SK-MEL-5 (cell line): ENCODE measurements at regions not wholly inside any gene's neighbourhood (a gene's known extent, or its start where the extent isn't known, plus 50 kb on each side); places are given as distances from the start of the nearest gene placed in this dataset.

Experiments
- DNase-seq: peaks from one replicate; pipeline ENCODE4 v3.0.0-alpha.2; 2016; ENCODE audit warnings: low read depth, low spot score
- in situ Hi-C: cut with HindIII; loops from 2 replicates; pipeline ENCODE4 v1.10.0; 2016; ENCODE audit warnings: low sequenced_read_pairs, high pct_unique_total_duplicates, low pct_unique_long_range_greater_than_20kb

DNA sequence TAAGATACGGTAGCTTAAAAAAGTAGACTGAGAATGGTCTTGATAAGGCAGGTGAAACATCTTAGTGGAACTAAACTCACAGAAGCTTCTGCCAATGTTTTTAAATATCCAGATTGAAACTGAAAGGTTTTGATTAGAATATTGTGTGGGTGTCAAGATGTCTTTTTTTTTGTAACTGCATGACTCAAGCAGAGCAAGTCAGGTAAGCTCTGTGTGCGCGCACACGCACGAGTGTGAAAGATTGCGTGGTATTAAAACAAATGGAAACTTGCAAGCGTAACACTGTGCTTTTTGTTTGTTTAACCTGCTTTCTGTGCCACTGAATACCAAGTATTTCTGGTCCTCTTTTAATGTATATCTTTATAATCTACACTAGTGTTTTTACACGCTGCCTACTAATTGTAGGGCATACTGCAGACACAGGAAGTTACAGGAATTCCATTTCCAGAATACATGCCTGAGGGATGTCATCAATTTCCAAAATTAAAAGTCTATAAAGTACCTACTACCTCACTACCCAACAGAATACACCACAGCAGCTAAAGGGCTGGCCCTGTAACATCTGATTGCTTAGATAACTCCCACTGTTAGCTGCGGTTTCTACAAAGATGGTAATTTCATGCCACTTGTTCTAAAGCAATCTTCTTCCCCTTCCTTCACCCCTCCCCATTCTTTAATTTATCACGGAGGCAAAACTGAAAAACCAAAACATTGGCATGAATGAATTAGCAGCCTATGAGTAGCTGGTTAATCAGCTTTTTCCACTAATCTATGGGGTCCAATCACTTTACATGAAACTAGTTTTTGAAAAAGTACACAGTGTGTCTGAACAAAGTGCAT, 472.8 kb downstream of the SHQ1 start:
- in situ Hi-C loops = no loop called here
- no peak for DNase-seq

DNA sequence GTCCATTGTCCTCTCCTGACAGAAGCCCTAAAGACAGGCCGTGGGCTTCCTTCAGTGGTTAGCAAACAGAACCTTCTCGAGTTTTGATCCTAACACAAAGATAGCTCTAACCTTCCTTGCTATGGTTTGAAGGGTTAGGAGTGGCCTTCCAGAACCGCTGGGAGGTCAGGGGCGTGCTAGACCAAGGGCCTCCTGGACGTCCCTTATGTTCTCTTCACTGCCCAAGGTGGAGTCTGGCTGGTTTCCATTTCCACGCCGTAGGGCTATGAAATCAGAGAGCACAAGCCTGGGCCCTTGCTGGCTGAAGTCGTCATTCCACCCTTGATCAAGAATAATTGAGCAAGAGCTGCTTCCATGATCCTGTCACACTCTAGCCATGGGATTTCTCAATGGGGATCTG, 475.1 kb downstream of the SHQ1 start:
- in situ Hi-C loops = no loop called here
- no peak for DNase-seq

DNA sequence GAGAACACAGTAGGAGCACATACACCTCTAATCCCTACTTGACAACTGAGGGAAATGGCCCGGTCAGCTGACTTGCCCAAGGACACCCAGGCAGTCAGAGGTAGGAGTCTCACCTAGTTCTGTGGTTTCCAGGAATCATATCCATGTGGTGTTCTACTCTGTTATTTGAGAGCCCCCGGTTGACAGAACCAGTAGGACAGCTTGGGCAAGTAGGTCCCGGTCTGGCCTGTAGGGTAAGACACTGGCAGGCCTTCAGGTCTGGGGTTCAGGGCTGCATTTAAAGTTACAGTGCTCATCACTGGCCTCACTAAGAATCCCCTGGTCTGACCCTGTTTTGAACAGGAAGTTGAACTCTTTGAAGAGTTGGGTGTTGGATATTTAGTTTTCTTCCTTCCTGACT, 476.1 kb downstream of the SHQ1 start:
- no peak for DNase-seq
- in situ Hi-C loops = no loop called here

DNA sequence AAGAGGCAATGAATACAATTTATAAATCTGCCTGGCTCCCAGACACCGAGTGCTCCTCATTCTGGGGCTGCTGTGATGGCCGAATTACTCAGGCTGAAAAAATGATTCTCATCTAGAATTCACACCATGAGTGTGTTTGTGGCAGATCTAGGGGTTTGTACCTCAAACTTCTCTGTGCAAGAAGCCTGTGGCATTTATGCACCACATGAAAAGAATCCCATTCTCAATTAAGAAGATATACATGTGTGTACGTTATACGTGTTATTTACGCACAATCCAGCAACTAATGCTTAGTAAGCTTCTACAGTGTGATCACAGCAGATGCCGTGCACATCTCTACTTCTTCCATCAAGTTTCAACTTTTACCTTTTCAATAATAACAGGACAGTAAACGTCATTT, 476.8 kb downstream of the SHQ1 start:
- in situ Hi-C loops = no loop called here
- no peak for DNase-seq

DNA sequence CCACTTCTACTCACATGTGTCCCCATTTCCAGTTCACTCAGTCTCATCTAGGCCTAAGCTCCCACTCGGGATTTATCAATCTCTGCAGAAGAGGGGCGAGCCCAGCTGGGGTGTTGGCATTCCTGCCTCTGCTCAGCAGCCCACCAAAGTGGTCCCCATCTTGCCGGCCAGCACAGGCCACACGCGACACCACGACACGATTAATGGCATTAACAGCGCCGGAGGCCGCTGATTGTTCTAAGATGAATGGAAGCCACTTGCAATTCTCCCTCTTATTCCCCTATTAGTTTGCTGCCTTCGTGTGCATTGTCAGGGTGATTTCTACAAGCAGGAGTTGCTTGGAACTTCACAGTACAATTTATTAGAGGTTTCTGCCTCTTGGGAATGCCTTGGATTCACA, 477.3 kb downstream of the SHQ1 start:
- no peak for DNase-seq
- in situ Hi-C loops = no loop called here

DNA sequence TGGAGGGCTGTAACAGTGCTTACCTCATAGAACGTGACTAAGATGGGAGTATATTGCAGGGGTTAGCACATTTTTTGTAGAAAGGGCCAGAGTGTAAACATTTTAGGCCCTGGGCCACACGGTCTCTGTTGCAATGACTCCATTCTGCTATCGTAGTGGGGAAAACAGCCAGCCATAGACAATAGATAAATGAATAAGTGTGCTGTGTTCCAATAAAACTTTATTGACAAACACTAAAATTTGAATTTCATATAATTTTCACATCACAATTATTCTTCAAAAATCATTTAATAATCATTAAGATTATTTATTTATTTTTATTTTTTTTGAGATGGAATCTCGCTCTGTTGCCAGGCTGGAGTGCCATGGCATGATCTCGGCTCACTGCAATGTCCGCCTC, 478.6 kb downstream of the SHQ1 start:
- no peak for DNase-seq
- in situ Hi-C loops = no loop called here

DNA sequence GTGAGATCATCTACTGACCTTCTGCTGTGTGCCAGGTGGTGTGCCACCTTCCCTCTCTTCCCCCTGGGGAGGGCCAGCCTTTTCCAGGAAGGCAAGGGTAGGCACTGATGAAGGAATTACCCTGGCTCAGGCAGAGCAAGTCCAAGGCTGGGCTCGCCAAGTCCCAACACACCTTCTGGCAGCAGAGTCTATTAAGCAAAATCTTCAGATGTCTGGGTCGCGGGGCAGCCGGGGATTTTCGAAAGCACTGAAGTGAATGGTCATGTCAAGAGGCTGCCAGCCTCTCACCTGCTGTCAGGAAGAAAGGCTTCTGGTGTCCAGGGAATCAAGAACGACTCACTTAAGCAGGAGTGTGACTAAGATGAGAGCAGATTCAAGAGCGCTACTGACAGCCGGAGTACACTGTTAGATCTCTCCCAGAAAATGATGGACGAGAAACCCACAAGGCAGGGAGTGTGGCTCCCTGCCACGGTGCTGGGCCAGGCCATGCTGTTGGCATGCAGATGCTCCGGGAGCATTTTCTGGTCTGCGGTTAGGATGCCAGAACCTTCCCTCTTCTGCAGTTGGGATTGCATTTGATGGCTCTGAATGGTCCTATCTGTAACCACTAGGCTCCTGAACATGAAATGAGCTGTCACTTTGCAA, 479.8 kb downstream of the SHQ1 start:
- in situ Hi-C loops = no loop called here
- no peak for DNase-seq

DNA sequence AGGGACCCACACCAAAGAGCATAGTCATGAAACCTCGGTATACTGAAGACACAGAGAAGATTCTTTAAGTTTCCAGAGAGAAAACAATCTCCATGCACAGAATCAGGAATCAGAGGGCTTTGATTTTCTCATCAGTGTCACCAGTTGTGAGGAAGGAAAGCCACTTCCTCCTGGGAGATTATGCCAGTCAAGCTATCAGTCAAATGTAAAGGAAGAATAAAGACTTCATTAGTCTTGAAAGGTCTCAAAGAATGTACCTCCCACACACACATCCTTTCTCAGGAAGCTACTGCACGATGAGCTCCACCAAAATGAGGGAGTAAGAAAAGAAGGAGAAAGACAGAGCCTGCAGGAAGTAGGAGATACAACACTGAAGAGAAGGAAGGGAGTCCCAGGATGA, 486.3 kb downstream of the SHQ1 start:
- peak; percentile 16 for DNase-seq
- in situ Hi-C loops = no loop called here

DNA sequence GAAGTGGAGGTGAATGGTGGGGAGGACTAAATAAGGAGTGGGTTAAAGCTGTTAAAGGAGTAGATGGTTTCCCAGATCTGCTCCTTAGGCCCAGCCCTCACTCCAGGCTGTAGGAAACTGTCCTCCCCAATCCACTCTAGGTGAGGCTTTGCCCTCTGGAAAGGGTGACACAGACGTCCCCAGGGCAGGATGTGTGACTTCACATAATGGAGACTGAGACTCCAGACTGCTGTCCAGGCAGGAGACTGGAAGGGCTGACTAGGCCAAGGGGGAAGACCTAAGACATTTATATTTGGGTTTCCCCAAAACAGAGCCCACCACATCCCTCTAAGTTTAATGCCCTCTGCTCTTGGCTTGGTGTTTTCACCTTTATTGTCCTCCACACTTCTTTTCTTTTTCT, 488.5 kb downstream of the SHQ1 start:
- in situ Hi-C loops = no loop called here
- no peak for DNase-seq

DNA sequence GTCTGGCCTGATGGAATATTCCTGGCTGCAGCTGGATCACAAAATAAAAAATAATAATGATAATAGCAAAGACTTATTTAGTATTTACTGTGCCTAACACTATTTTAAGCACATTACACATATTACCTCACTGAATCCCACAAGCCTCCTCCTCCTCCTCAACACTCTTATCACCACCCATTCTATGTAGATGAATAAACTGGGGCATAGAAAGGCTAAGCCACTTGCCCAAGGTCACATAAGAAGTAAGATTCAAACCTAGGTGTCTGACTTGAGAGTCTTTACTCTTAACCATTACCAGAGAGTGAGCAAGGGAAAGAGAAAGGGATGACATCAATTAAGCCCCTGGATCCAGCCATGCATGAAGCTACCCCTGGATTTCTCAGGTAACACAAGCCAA, 493.1 kb downstream of the SHQ1 start:
- in situ Hi-C loops = no loop called here

DNA sequence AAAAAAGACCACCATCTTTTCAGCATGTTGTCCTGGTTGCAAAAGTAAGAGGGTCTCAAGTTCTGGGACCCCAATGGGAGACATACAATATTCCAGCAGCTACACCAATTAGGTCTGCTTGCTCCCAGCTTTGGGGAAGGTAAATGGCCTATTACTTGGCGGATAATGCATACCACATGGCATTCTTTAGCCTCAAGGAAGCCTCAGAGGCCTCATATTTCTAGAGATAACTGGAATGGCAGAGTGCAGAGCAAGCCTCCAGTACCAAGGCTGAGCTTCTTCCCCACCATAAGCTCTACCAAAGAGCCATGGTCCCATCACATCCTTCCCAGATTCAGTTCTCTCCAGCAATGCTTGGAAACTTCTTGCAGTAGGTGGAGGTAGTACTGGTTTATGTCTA, 493.8 kb downstream of the SHQ1 start:
- in situ Hi-C loops = no loop called here
- no peak for DNase-seq

More for the DNA sequence above, 493.1 kb downstream of the SHQ1 start:
- DNase-seq = no peak

DNA sequence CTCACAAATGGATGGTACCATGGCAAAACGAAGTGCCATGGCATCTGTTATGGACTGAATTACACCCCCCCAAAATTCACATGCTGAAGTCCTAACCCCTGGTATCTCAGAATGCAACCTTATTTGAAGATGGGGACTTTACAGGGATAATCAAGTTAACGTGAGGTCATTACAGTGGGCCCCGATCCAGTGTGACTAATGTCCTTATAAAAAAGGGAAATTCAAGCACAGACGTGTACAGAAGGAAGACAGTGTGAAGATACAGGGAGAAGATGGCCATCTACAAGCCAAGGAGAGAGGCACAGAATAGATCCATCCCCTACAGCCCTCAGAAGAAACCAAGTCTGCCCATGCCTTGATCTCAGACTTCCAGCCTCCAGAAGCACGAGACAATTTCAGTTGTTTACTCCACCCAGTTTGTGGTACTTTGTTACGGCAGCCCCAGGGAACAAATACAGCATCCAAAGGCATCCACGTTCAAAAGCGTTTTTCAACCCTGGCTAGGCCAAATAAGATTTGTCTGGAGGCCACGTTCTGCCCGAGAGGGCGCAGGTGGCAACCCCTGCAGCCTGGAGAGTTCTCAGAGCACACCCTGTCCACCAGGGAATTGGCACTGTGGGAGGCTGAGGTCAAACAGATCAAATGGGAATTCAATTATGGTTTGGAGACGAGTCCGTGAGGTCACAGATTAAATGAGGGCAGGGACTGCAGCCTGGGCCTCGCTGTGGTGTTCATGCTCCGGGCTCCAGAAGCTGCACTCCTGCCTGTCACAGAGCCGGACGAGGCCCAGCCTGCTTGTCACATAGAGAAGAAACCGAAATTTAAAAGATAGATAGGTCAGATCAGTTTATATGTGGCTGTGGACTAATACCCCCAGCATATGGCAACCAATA, 494.8 kb downstream of the SHQ1 start:
- DNase-seq = no peak
- in situ Hi-C loops = no loop called here

DNA sequence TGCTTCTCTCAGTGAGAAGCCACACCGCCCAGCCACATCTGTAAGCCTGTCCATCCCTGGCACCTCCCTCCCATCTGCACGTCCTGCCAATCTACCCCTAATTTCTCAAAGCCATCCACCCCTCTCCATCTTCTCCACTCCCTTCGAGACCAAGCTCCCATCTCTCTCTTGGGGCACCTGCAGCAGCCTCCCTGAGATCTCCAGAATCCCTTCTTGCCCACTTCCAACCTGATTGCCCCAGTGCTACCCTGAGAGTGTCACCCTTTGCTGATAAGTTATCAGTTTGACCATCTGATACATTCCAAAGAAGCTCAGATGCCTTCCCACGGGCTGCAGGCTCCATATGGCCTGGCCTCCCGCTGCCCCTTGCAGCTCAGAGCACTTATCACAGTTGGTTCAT, 496.1 kb downstream of the SHQ1 start:
- in situ Hi-C loops = no loop called here
- DNase-seq = no peak

DNA sequence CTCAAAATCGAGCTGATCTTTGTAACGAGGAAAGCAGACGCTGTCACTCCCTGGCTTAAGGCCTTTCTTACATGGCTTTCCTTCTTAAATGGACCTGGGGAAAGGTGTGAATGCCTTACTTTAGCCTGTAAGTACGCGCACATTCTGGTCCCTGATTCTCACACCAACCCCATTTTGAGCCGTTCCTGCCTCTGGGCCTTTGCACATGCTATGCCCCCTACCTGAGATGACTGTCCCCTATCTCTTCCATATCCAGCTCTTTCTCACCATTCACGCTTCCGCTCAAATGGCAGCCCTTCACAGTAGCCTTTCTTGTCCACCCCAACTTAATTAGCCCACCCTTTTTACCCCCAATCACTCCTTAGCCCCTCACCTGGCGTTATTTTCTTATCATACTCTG, 496.7 kb downstream of the SHQ1 start:
- in situ Hi-C loops = no loop called here
- no peak for DNase-seq

DNA sequence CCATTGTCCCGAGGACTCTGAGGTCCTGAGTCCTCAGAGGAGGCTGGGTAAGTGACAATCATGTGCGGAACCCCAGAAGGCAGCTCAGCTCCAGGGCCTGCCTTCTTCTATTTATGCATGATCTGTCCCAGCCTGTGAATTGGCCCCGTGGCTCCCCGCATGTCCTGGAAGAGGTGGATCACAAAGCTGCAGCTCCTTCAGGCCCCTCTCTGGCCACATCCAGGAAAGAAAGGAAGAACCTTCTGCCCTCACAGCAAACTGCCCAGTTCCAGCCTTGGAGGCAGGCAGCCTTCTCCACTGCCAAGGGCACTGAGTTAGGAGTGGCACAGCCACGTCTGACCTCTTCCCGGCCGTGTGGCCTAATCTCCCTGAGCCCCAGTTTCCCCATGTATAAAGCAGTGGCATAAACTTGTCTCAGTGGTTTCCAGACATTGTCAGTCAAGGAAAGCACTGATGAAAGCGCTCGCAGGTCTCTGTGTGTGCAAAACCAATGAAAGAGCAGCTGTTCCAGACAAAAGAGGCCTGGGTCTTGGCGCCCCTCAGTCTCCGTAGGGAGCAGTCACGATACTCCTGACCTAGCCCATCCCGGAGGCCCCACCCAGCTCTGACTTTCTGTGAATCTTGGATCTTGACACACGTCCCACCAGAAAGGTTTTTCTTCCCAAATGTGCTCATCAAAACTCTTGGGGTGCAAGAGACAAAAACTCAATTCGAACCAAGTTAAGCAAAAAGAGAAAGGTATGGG, 497.3 kb downstream of the SHQ1 start:
- no peak for DNase-seq
- in situ Hi-C loops = no loop called here

DNA sequence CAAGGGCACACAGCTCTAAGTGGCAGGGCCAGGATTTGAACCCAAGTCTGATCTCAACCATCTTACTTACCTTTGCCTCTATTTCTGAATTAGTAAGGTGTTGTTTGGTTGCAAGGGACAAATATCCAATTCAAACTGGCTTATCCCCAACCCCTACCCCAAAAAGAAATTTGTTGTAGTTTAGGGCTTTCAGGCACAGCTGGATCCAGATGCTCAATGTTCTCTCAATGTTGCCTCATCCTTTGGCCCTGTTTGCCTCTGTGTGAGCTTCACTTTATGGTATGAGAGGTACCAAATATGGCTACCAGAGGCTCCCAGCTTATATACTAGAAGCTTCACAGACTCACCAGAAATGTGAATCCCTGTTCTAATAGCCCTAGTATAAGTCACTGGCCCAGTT, 499.9 kb downstream of the SHQ1 start:
- in situ Hi-C loops = no loop called here
- no peak for DNase-seq

DNA sequence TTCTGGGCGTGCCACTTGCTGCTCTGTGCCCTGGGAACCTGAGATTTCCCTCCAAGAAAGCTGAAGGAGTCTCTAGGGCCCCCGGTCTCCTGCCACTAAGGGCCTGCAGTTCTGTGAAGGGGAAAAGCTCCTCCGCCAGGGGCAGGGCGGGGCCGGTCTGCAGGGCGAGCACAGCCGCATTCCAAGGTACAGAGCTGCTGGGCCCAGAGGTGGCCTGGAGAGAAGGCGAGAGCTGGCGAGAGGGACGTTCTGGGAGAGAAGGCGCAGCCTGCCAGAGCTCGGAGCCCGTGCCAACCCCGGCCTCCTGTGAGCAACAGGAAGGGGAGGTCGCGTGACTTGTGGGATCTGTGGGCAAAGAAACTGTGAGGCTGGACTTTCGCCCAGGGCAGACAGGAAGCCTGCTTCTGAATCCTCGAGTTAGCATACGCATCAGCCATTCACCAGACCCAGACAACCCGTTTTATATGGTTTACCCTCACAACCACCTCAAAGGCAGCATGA, 500.4 kb downstream of the SHQ1 start:
- peak; percentile 82 for DNase-seq
- in situ Hi-C loops = no loop called here

DNA sequence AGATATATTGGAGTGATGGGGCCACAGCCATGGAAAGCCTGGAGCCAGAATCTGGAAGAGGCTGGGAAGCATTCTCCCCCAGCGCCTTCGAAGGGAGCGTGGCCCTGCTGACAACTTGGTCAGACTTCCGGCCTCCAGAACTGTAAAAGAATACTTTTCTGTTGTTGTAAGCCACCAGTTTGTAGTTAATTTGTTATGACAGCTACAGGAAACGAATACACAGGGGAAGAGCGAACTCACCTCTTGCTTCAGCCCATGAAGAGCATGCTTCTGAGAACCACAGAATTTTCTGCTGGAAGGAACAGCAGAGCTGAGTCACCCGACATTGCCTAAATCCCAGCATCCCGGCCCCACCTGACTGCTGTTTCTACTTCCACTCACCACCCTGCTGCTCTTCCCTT, 501.7 kb downstream of the SHQ1 start:
- in situ Hi-C loops = no loop called here
- no peak for DNase-seq
